ENCODE measurements at regions not wholly inside any gene's neighbourhood (a gene's known extent, or its start where the extent isn't known, plus 50 kb on each side); places are given as distances from the start of the nearest gene placed in this dataset.
"Not testable (repeated sequence)": the region's sequence is repeated elsewhere in the genome, so short reads cannot be mapped to it uniquely, and the experiment has no call there.

GRCh38 chr5:57738301-57738700, 255.7 kb upstream of the ACTBL2 start:
- no peak overlapping the region for H4K8ac ChIP-seq (ENCODE audit: low read depth, low read length)

GRCh38 chr5:57736716-57737115, 254.1 kb upstream of the ACTBL2 start:
- Histone ChIP-seq H3K4me2 (ENCODE audit: insufficient read depth, low read length, poor library complexity, severe bottlenecking) (no peak overlapping the region), H4K8ac (ENCODE audit: low read depth, low read length) (no peak overlapping the region), H2BK12ac (ENCODE audit: low read length) (no peak overlapping the region), H2BK120ac (ENCODE audit: low read depth, low read length) (no peak overlapping the region), H3K27me3 (ENCODE audit: control insufficient read depth in 3 of 3, insufficient read depth in 3 of 3, low read depth in 1 of 3, low read length in 3 of 3) (no peaks in the 10 kb centered on the region), H3K79me1 (ENCODE audit: low read depth, low read length) (no peaks in the 10 kb centered on the region), H3K9ac (ENCODE audit: low read depth, low read length, poor library complexity) (no peak overlapping the region), H3K23ac (ENCODE audit: low read depth, low read length, poor library complexity) (no peak overlapping the region), H3K14ac (ENCODE audit: low read length) (no peak overlapping the region), H3K27ac (replicated peaks; ENCODE audit: low read length) (no peak overlapping the region), H2BK15ac (ENCODE audit: low read length) (no peak overlapping the region), H3K4ac (ENCODE audit: low read length) (no peak overlapping the region), H2AK5ac (ENCODE audit: low read depth, low read length) (no peak overlapping the region), H3K36me3 (replicated peaks in 1 of 2; ENCODE audit: control insufficient read depth in 2 of 2, insufficient read depth in 2 of 2, low read length in 2 of 2) (no peaks in the 10 kb centered on the region), H3K4me3 (ENCODE audit: low read length in 2 of 2) (no peak overlapping the region), H3K18ac (ENCODE audit: low read length) (no peak overlapping the region), H4K91ac (ENCODE audit: low read depth, low read length, poor library complexity) (no peak overlapping the region), H3K4me1 (ENCODE audit: control insufficient read depth in 2 of 2, insufficient read depth in 1 of 2, low read depth in 1 of 2, low read length in 2 of 2) (peaks cover 3 to 5% of the 10 kb centered on the region in 2 donors), H2AFZ (ENCODE audit: low read length) (peak overlapping the region; percentile 69), H2BK5ac (ENCODE audit: low read length) (no peak overlapping the region), H3K9me3 (replicated peaks in 1 of 2; ENCODE audit: control insufficient read depth in 2 of 2, insufficient read depth in 1 of 2, low read depth in 1 of 2, low read length in 2 of 2) (no peaks in the 10 kb centered on the region)
- DNase-seq (ENCODE audit: low spot score) = no peak
- no CpG with 5 or more reads among the region's 4 CpGs for WGBS, 2 donors (ENCODE audit: extremely low coverage in 2 of 2, insufficient read length in 2 of 2, insufficient replicate concordance in 1 of 2)

More at GRCh38 chr5:57738301-57738700, 255.7 kb upstream of the ACTBL2 start:
- Histone ChIP-seq H3K27ac (replicated peaks; ENCODE audit: low read length) (no peak overlapping the region), H3K27me3 (ENCODE audit: control insufficient read depth in 3 of 3, insufficient read depth in 3 of 3, low read depth in 1 of 3, low read length in 3 of 3) (no peaks in the 10 kb centered on the region), H2BK12ac (ENCODE audit: low read length) (no peak overlapping the region), H2AK5ac (ENCODE audit: low read depth, low read length) (no peak overlapping the region), H3K4me3 (ENCODE audit: low read length in 2 of 2) (no peak overlapping the region), H2BK15ac (ENCODE audit: low read length) (no peak overlapping the region), H3K4ac (ENCODE audit: low read length) (no peak overlapping the region), H3K36me3 (replicated peaks in 1 of 2; ENCODE audit: control insufficient read depth in 2 of 2, insufficient read depth in 2 of 2, low read length in 2 of 2) (no peaks in the 10 kb centered on the region), H3K79me1 (ENCODE audit: low read depth, low read length) (no peaks in the 10 kb centered on the region), H2AFZ (ENCODE audit: low read length) (peak overlapping the region; percentile 61), H3K4me1 (ENCODE audit: control insufficient read depth in 2 of 2, insufficient read depth in 1 of 2, low read depth in 1 of 2, low read length in 2 of 2) (peaks cover 3 to 5% of the 10 kb centered on the region in 2 donors), H3K23ac (ENCODE audit: low read depth, low read length, poor library complexity) (no peak overlapping the region), H4K91ac (ENCODE audit: low read depth, low read length, poor library complexity) (no peak overlapping the region), H3K9me3 (replicated peaks in 1 of 2; ENCODE audit: control insufficient read depth in 2 of 2, insufficient read depth in 1 of 2, low read depth in 1 of 2, low read length in 2 of 2) (no peaks in the 10 kb centered on the region), H3K18ac (ENCODE audit: low read length) (no peak overlapping the region), H2BK120ac (ENCODE audit: low read depth, low read length) (no peak overlapping the region), H2BK5ac (ENCODE audit: low read length) (no peak overlapping the region), H3K14ac (ENCODE audit: low read length) (no peak overlapping the region), H3K4me2 (ENCODE audit: insufficient read depth, low read length, poor library complexity, severe bottlenecking) (no peak overlapping the region), H3K9ac (ENCODE audit: low read depth, low read length, poor library complexity) (no peak overlapping the region)
- DNase-seq (ENCODE audit: low spot score) = peak; percentile 8
- WGBS, 2 donors (ENCODE audit: extremely low coverage in 2 of 2, insufficient read length in 2 of 2, insufficient replicate concordance in 1 of 2) = no CpG with 5 or more reads among the region's 2 CpGs

- not testable (repeated sequence) for H3K27ac ChIP-seq (replicated peaks; ENCODE audit: low read length); H2AK5ac ChIP-seq (ENCODE audit: low read depth, low read length); H3K36me3 ChIP-seq (replicated peaks in 1 of 2; ENCODE audit: control insufficient read depth in 2 of 2, insufficient read depth in 2 of 2, low read length in 2 of 2); H3K18ac ChIP-seq (ENCODE audit: low read length); H3K4me3 ChIP-seq (ENCODE audit: low read length in 2 of 2); H2BK120ac ChIP-seq (ENCODE audit: low read depth, low read length); H3K4me1 ChIP-seq (ENCODE audit: control insufficient read depth in 2 of 2, insufficient read depth in 1 of 2, low read depth in 1 of 2, low read length in 2 of 2); H2BK12ac ChIP-seq (ENCODE audit: low read length); H4K91ac ChIP-seq (ENCODE audit: low read depth, low read length, poor library complexity); H3K27me3 ChIP-seq (ENCODE audit: control insufficient read depth in 3 of 3, insufficient read depth in 3 of 3, low read depth in 1 of 3, low read length in 3 of 3); DNase-seq (ENCODE audit: low spot score); H3K9ac ChIP-seq (ENCODE audit: low read depth, low read length, poor library complexity); H3K9me3 ChIP-seq (replicated peaks in 1 of 2; ENCODE audit: control insufficient read depth in 2 of 2, insufficient read depth in 1 of 2, low read depth in 1 of 2, low read length in 2 of 2); H2BK15ac ChIP-seq (ENCODE audit: low read length); H3K4ac ChIP-seq (ENCODE audit: low read length); H3K14ac ChIP-seq (ENCODE audit: low read length); H3K23ac ChIP-seq (ENCODE audit: low read depth, low read length, poor library complexity); H4K8ac ChIP-seq (ENCODE audit: low read depth, low read length); H3K4me2 ChIP-seq (ENCODE audit: insufficient read depth, low read length, poor library complexity, severe bottlenecking); H3K79me1 ChIP-seq (ENCODE audit: low read depth, low read length); H2BK5ac ChIP-seq (ENCODE audit: low read length)
- peak overlapping the region; percentile 18 for H2AFZ ChIP-seq (ENCODE audit: low read length)
- WGBS, 2 donors (ENCODE audit: extremely low coverage in 2 of 2, insufficient read length in 2 of 2, insufficient replicate concordance in 1 of 2) = no CpG with 5 or more reads among the region's 7 CpGs
Observed at GRCh38 chr5:57735279-57736153, 252.9 kb upstream of the ACTBL2 start.

- H3K36me3 ChIP-seq (replicated peaks in 1 of 2; ENCODE audit: control insufficient read depth in 2 of 2, insufficient read depth in 2 of 2, low read length in 2 of 2) = no peaks in the 10 kb centered on the region
- H4K91ac ChIP-seq (ENCODE audit: low read depth, low read length, poor library complexity) = no peak overlapping the region
- no peak overlapping the region for H4K8ac ChIP-seq (ENCODE audit: low read depth, low read length)
- no peaks in the 10 kb centered on the region for H3K27me3 ChIP-seq (ENCODE audit: control insufficient read depth in 3 of 3, insufficient read depth in 3 of 3, low read depth in 1 of 3, low read length in 3 of 3)
- H3K23ac ChIP-seq (ENCODE audit: low read depth, low read length, poor library complexity) = no peak overlapping the region
- H2BK15ac ChIP-seq (ENCODE audit: low read length) = no peak overlapping the region
- no peak overlapping the region for H3K4me3 ChIP-seq (ENCODE audit: low read length in 2 of 2)
- H3K79me1 ChIP-seq (ENCODE audit: low read depth, low read length) = no peaks in the 10 kb centered on the region
- WGBS, 2 donors (ENCODE audit: extremely low coverage in 2 of 2, insufficient read length in 2 of 2, insufficient replicate concordance in 1 of 2) = no CpG with 5 or more reads among the region's 3 CpGs
- H3K9me3 ChIP-seq (replicated peaks in 1 of 2; ENCODE audit: control insufficient read depth in 2 of 2, insufficient read depth in 1 of 2, low read depth in 1 of 2, low read length in 2 of 2) = no peaks in the 10 kb centered on the region
- H3K18ac ChIP-seq (ENCODE audit: low read length) = no peak overlapping the region
- no peak overlapping the region for H2BK120ac ChIP-seq (ENCODE audit: low read depth, low read length)
- peaks cover 3 to 5% of the 10 kb centered on the region in 2 donors for H3K4me1 ChIP-seq (ENCODE audit: control insufficient read depth in 2 of 2, insufficient read depth in 1 of 2, low read depth in 1 of 2, low read length in 2 of 2)
- H3K4me2 ChIP-seq (ENCODE audit: insufficient read depth, low read length, poor library complexity, severe bottlenecking) = no peak overlapping the region
- H3K4ac ChIP-seq (ENCODE audit: low read length) = no peak overlapping the region
- no peak overlapping the region for H2AK5ac ChIP-seq (ENCODE audit: low read depth, low read length)
- H3K9ac ChIP-seq (ENCODE audit: low read depth, low read length, poor library complexity) = no peak overlapping the region
- no peak overlapping the region for H2BK12ac ChIP-seq (ENCODE audit: low read length)
- no peak for DNase-seq (ENCODE audit: low spot score)
- H3K14ac ChIP-seq (ENCODE audit: low read length) = no peak overlapping the region
- H2BK5ac ChIP-seq (ENCODE audit: low read length) = no peak overlapping the region
- H3K27ac ChIP-seq (replicated peaks; ENCODE audit: low read length) = no peak overlapping the region
- H2AFZ ChIP-seq (ENCODE audit: low read length) = no peak overlapping the region
Observed at GRCh38 chr5:57734296-57734695, 251.7 kb upstream of the ACTBL2 start.

Measured in neuronal stem cell (in vitro differentiated cells).